Mesenchymal stem cell (in vitro differentiated cells and primary cell): ENCODE measurements at regions not wholly inside any gene's neighbourhood (a gene's known extent, or its start where the extent isn't known, plus 50 kb on each side); places are given as distances from the start of the nearest gene placed in this dataset.

Experiments
- DNase-seq: peaks from one replicate; pipeline ENCODE4 v3.0.0-alpha.2; 2013
- H2AFZ ChIP-seq: one replicate; pipeline ENCODE4 v1.6.1; 2013; ENCODE audit warnings: low read depth, mild to moderate bottlenecking, control low read depth, inconsistent platforms, low read length, moderate library complexity
- H2AK5ac ChIP-seq: 2 replicates; pipeline ENCODE4 v1.6.1; 2013; ENCODE audit warnings: low read length, moderate library complexity, mild to moderate bottlenecking, inconsistent platforms; ENCODE audit not compliant: severe bottlenecking
- H2BK120ac ChIP-seq: one replicate; pipeline ENCODE4 v1.6.1; 2013; ENCODE audit warnings: low read depth, mild to moderate bottlenecking, inconsistent platforms, low read length, moderate library complexity
- H2BK12ac ChIP-seq, 2 experiments: one replicate each; pipeline ENCODE4 v1.6.1; 2013; ENCODE audit warnings: inconsistent platforms in 2 of 2, low read length in 2 of 2, mild to moderate bottlenecking in 2 of 2, moderate library complexity in 2 of 2, control low read depth in 1 of 2
- H2BK15ac ChIP-seq: one replicate; pipeline ENCODE4 v1.6.1; 2013; ENCODE audit warnings: mild to moderate bottlenecking, low read depth, inconsistent platforms; ENCODE audit not compliant: poor library complexity, severe bottlenecking
- H2BK5ac ChIP-seq: 2 replicates; pipeline ENCODE4 v1.6.1; 2013; ENCODE audit warnings: low read depth, mild to moderate bottlenecking, low read length, control low read depth, inconsistent platforms; ENCODE audit not compliant: poor library complexity, severe bottlenecking
- H3K14ac ChIP-seq, 2 experiments: one replicate each; pipeline ENCODE4 v1.6.1; 2013; ENCODE audit warnings: inconsistent platforms in 2 of 2, low read length in 2 of 2, control low read depth in 1 of 2, mild to moderate bottlenecking in 1 of 2, moderate library complexity in 1 of 2
- H3K18ac ChIP-seq, 2 experiments: one replicate each; pipeline ENCODE4 v1.6.1; 2013; ENCODE audit warnings: inconsistent platforms in 2 of 2, low read length in 2 of 2, control low read depth in 1 of 2, low read depth in 1 of 2, mild to moderate bottlenecking in 1 of 2
- H3K23ac ChIP-seq, 2 experiments: one replicate each; pipeline ENCODE4 v1.6.1; 2013; ENCODE audit warnings: inconsistent platforms in 2 of 2, low read length in 2 of 2, mild to moderate bottlenecking in 2 of 2, moderate library complexity in 2 of 2, control low read depth in 1 of 2
- H3K27ac ChIP-seq: 2 replicates; pipeline ENCODE4 v1.5.1; 2013; ENCODE audit warnings: mild to moderate bottlenecking, moderate library complexity, low read length, control low read depth, inconsistent platforms; ENCODE audit not compliant: poor library complexity, severe bottlenecking
- H3K27me3 ChIP-seq, 2 experiments: 2 replicates each; pipeline versions ENCODE4 v1.6.1 to v1.7.0; 2013; ENCODE audit warnings: low read length in 2 of 2, mild to moderate bottlenecking in 2 of 2, moderate library complexity in 2 of 2, control low read depth in 1 of 2, inconsistent platforms in 1 of 2; ENCODE audit not compliant: control insufficient read depth in 1 of 2, insufficient read depth in 1 of 2
- H3K36me3 ChIP-seq, 2 experiments: 2 replicates each; pipeline versions ENCODE4 v1.6.1 to v1.7.0; 2013; ENCODE audit warnings: low read length in 2 of 2, control low read depth in 1 of 2, inconsistent platforms in 1 of 2, low read depth in 1 of 2, mild to moderate bottlenecking in 1 of 2; ENCODE audit not compliant: insufficient read depth in 2 of 2, control insufficient read depth in 1 of 2
- H3K4ac ChIP-seq, 2 experiments: one replicate each; pipeline ENCODE4 v1.6.1; 2013; ENCODE audit warnings: inconsistent platforms in 2 of 2, low read length in 2 of 2, mild to moderate bottlenecking in 2 of 2, moderate library complexity in 2 of 2, control low read depth in 1 of 2, low read depth in 1 of 2
- H3K4me1 ChIP-seq: 2 replicates; pipeline ENCODE4 v1.6.1; 2013; ENCODE audit warnings: low read depth, low read length, control low read depth; ENCODE audit not compliant: control insufficient read depth, insufficient read depth
- H3K4me2 ChIP-seq: 2 replicates; pipeline ENCODE4 v1.6.1; 2013; ENCODE audit warnings: low read length, mild to moderate bottlenecking, inconsistent platforms; ENCODE audit not compliant: poor library complexity, severe bottlenecking
- H3K4me3 ChIP-seq, 2 experiments: 2 replicates each; pipeline versions ENCODE4 v1.5.1 to v1.7.0; 2013; ENCODE audit warnings: low read length in 2 of 2, mild to moderate bottlenecking in 2 of 2, control low read depth in 1 of 2, low read depth in 1 of 2; ENCODE audit not compliant: insufficient read depth in 1 of 2
- H3K79me1 ChIP-seq: replicated peaks from 2 replicates; pipeline ENCODE4 v1.6.1; 2013; ENCODE audit warnings: mild to moderate bottlenecking, control low read depth, low read length, inconsistent platforms; ENCODE audit not compliant: poor library complexity, severe bottlenecking
- H3K9ac ChIP-seq: 2 replicates; pipeline ENCODE4 v1.7.0; 2013; ENCODE audit warnings: mild to moderate bottlenecking, low read length, moderate library complexity
- H3K9me3 ChIP-seq: 2 replicates; pipeline ENCODE4 v1.7.0; 2013; ENCODE audit warnings: mild to moderate bottlenecking, low read length; ENCODE audit not compliant: control insufficient read depth
- H4K8ac ChIP-seq: one replicate; pipeline ENCODE4 v1.6.1; 2013; ENCODE audit warnings: inconsistent platforms, mild to moderate bottlenecking, low read length, moderate library complexity
- H4K91ac ChIP-seq: one replicate; pipeline ENCODE4 v1.6.1; 2013; ENCODE audit warnings: mild to moderate bottlenecking, low read length, inconsistent platforms
- WGBS: methylation state at CpG from one replicate; pipeline ENCODE4 v1.1.7; 2013; ENCODE audit warnings: mixed read lengths; 5-methylcytosine and 5-hydroxymethylcytosine counted together

- H2AFZ ChIP-seq = no peak overlapping the region
- H2BK15ac ChIP-seq = no peak overlapping the region
- no peak overlapping the region for H3K9ac ChIP-seq
- H3K23ac ChIP-seq = no peak overlapping the region
- H3K9me3 ChIP-seq = no peaks in the 10 kb centered on the region
- no peak overlapping the region for H3K4me2 ChIP-seq
- no peak overlapping the region for H3K27ac ChIP-seq
- H3K79me1 ChIP-seq = no peaks in the 10 kb centered on the region
- H3K18ac ChIP-seq = no peak overlapping the region
- no peak overlapping the region for H2BK5ac ChIP-seq
- no peak overlapping the region for H4K8ac ChIP-seq
- H3K4ac ChIP-seq = peak overlapping the region in 1 of 2 experiments; percentile 38
- no peak overlapping the region for H2BK120ac ChIP-seq
- no peaks in the 10 kb centered on the region for H3K27me3 ChIP-seq
- no peaks in the 10 kb centered on the region for H3K36me3 ChIP-seq
- DNase-seq = no peak
- H3K4me1 ChIP-seq = peaks cover 11% of the 10 kb centered on the region
- H3K14ac ChIP-seq = no peak overlapping the region
- 79% methylated on average over 3 of the region's 6 CpGs for WGBS
- no peak overlapping the region for H2AK5ac ChIP-seq
- H2BK12ac ChIP-seq = peak overlapping the region in 1 of 2 experiments; percentile 61
- H4K91ac ChIP-seq = no peak overlapping the region
- no peak overlapping the region for H3K4me3 ChIP-seq
Observed at GRCh38 chr4:54542540-54543041, 115.2 kb upstream of the KIT start.

GRCh38 chr4:54543088-54543795, 114.5 kb upstream of the KIT start:
- Histone ChIP-seq H3K36me3 (no peaks in the 10 kb centered on the region), H2BK5ac (no peak overlapping the region), H3K9me3 (no peaks in the 10 kb centered on the region), H3K4me2 (no peak overlapping the region), H3K23ac (no peak overlapping the region), H3K14ac (no peak overlapping the region), H4K8ac (no peak overlapping the region), H2BK15ac (no peak overlapping the region), H2BK12ac (peak overlapping the region in 1 of 2 experiments; percentile 61), H3K18ac (no peak overlapping the region), H3K27me3 (no peaks in the 10 kb centered on the region), H2AFZ (no peak overlapping the region), H3K27ac (no peak overlapping the region), H4K91ac (no peak overlapping the region), H3K9ac (no peak overlapping the region), H3K4me3 (no peak overlapping the region), H3K4me1 (peaks cover 14% of the 10 kb centered on the region), H2BK120ac (no peak overlapping the region), H3K79me1 (no peaks in the 10 kb centered on the region), H2AK5ac (no peak overlapping the region), H3K4ac (no peak overlapping the region)
- 85% methylated on average over 1 of the region's 3 CpGs for WGBS
- DNase-seq = peak; percentile 87

DNA sequence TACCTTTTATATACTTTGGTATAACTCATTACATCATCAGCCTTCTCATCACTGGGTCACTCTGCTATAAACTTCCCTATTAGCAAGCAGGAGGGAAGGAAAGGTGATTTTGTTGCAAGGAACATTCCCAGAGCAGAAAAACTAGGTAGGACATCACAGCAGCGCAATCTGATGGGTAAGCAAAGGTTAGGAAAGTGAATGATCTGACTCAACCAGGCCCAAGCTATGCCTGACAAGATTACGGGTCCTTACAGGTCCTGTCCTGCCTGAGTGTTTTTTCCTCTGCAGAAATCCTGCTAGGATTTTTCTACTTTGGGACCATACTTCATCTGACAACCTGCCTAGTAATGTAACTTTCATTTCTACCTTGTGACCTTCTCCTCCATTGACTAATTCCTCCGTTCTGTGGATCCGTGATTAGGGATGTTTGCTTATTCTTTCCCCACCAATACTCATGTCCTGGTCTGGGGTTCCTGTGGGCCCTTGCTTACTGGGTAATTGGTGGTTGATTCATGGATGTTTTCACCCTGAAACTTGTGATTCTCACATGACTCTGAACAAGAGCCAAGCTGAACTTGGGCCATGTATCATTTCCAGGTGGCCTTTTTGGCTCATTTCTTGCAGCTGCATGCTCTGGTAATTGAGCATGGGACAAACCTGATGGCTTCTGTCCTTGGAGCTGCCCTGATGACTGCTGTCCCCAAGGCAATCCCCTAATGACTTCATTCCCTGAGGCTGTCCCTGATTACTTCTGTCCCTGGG, 111.9 kb upstream of the KIT start:
- Histone ChIP-seq H3K4me2 (no peak overlapping the region), H3K9me3 (no peaks in the 10 kb centered on the region), H3K27me3 (peaks cover 0 to 4% of the 10 kb centered on the region in 2 experiments), H2BK5ac (no peak overlapping the region), H4K8ac (no peak overlapping the region), H3K27ac (no peak overlapping the region), H3K4ac (no peak overlapping the region), H4K91ac (no peak overlapping the region), H3K14ac (no peak overlapping the region), H3K36me3 (no peaks in the 10 kb centered on the region), H2AK5ac (no peak overlapping the region), H2BK15ac (no peak overlapping the region), H2AFZ (no peak overlapping the region), H2BK120ac (no peak overlapping the region), H3K4me1 (peaks cover 10% of the 10 kb centered on the region), H3K79me1 (no peaks in the 10 kb centered on the region), H3K23ac (no peak overlapping the region), H2BK12ac (no peak overlapping the region), H3K4me3 (no peak overlapping the region), H3K9ac (peak overlapping the region; percentile 37), H3K18ac (peak overlapping the region in 1 of 2 experiments; percentile 48)
- WGBS = 93% methylated on average over 4 of the region's 4 CpGs
- no peak for DNase-seq
